GM12878 (cell line): ENCODE measurements at regions not wholly inside any gene's neighbourhood (a gene's known extent, or its start where the extent isn't known, plus 50 kb on each side); places are given as distances from the start of the nearest gene placed in this dataset.

Experiments used
- ATAC-seq: fragments of 200-7000 bp; cut with Tn5 transposase; 3 replicates; pipeline ENCODE4 v1.9.1; 2020; ENCODE audit warnings: mild to moderate bottlenecking, moderate library complexity
- BruUV-seq: library from RNA; stranded (reverse); fragments of 400-500 nt; replicated peaks from 2 replicates; lab custom pipeline; 2021; lab: Mats Ljungman, UMichigan
- CTCF ChIA-PET: fragments of 300-600 bp; sonication (Branson Sonifier 250); formaldehyde crosslinking; extraction: SDS; loops from one replicate; lab custom pipeline; 2021; ENCODE audit warnings: inconsistent platforms; lab: Yijun Ruan, JAX
- POLR2A ChIA-PET: fragments of 350-600 bp; formaldehyde crosslinking; extraction: SDS; loops from one replicate; lab custom pipeline; 2021; ENCODE audit warnings: inconsistent platforms; lab: Charles Lee
- RAD21 ChIA-PET: fragments of 300-600 bp; sonication (Branson Sonifier 250); formaldehyde crosslinking; loops from one replicate; lab custom pipeline; 2023; ENCODE audit warnings: antibody characterized with exemption; ENCODE audit not compliant: unreplicated experiment; lab: Charles Lee
- SMC1A ChIA-PET: fragments of 300-600 bp; sonication (Branson Sonifier 250); formaldehyde crosslinking; loops from one replicate; lab custom pipeline; 2023; ENCODE audit not compliant: unreplicated experiment, uncharacterized antibody; lab: Charles Lee
- DNase-seq: peaks from one replicate; pipeline ENCODE4 v3.0.0-alpha.2; 2011; ENCODE audit warnings: low read depth, low spot score
- FAIRE-seq: peaks from 3 replicates; lab custom pipeline; 2011; peaks lifted over from hg19 to GRCh38; lab: Jason Lieb, UNC
- H2AFZ ChIP-seq: 2 replicates; pipeline ENCODE4 v1.6.0; 2011; ENCODE audit warnings: low read depth, low read length, control low read depth; ENCODE audit not compliant: control insufficient read depth
- H3K27ac ChIP-seq: 2 replicates; pipeline ENCODE4 v1.5.1; 2011; ENCODE audit warnings: control low read depth; ENCODE audit not compliant: control insufficient read depth, insufficient read depth
- H3K27me3 ChIP-seq, 2 experiments: replicated peaks in 1 of 2; 2 replicates each; pipeline versions ENCODE4 v1.6.0 to v1.6.1; 2011; ENCODE audit warnings: low read length in 1 of 2; ENCODE audit not compliant: control insufficient read depth in 2 of 2, insufficient read depth in 2 of 2
- H3K36me3 ChIP-seq, 2 experiments: 2 replicates each; pipeline ENCODE4 v1.5.1; 2011; ENCODE audit warnings: low read length in 1 of 2; ENCODE audit not compliant: control insufficient read depth in 2 of 2, insufficient read depth in 2 of 2
- H3K4me1 ChIP-seq: 2 replicates; pipeline ENCODE4 v1.6.1; 2011; ENCODE audit warnings: mild to moderate bottlenecking, low read length, moderate library complexity, mixed read lengths; ENCODE audit not compliant: control insufficient read depth, insufficient read depth
- H3K4me2 ChIP-seq: 2 replicates; pipeline ENCODE4 v1.6.0; 2011; ENCODE audit warnings: control low read depth; ENCODE audit not compliant: control insufficient read depth, insufficient read depth
- H3K4me3 ChIP-seq: fragments of 200-600 bp; sonication (generic); 2 replicates; pipeline ENCODE4 v1.5.1; 2016
- H3K79me2 ChIP-seq: 2 replicates; pipeline ENCODE4 v1.6.0; 2011; ENCODE audit warnings: low read length; ENCODE audit not compliant: control insufficient read depth, insufficient read depth
- H3K9ac ChIP-seq: 2 replicates; pipeline ENCODE4 v1.8.0; 2011; ENCODE audit warnings: low read length, control low read depth, mixed read lengths; ENCODE audit not compliant: control insufficient read depth, insufficient read depth
- H3K9me3 ChIP-seq: replicated peaks from 3 replicates; pipeline ENCODE4 v1.5.1; 2011; ENCODE audit warnings: mild to moderate bottlenecking, low read length; ENCODE audit not compliant: control insufficient read depth, insufficient read depth
- H4K20me1 ChIP-seq: 2 replicates; pipeline ENCODE4 v1.6.0; 2011; ENCODE audit not compliant: control insufficient read depth, insufficient read depth
- CREB1 ChIP-seq: IDR thresholded peaks from 2 replicates; pipeline ENCODE4 v1.6.1; 2012; ENCODE audit warnings: low read depth, mild to moderate bottlenecking, inconsistent platforms
- E2F8 ChIP-seq: fragments of 450-650 bp; IDR thresholded peaks from 2 replicates; pipeline ENCODE4 v1.6.1; 2018; ENCODE audit warnings: mild to moderate bottlenecking, low read depth, moderate library complexity; ENCODE audit not compliant: partially characterized antibody
- JUNB ChIP-seq: IDR thresholded peaks from 2 replicates; pipeline ENCODE4 v1.6.1; 2016; ENCODE audit warnings: antibody characterized with exemption, mild to moderate bottlenecking
- MEF2A ChIP-seq: IDR thresholded peaks from 2 replicates; pipeline ENCODE4 v1.6.1; 2011; ENCODE audit warnings: low read depth, mild to moderate bottlenecking, low read length, moderate library complexity; ENCODE audit not compliant: insufficient read depth
- MYB ChIP-seq: fragments of 150-350 bp; IDR thresholded peaks from 2 replicates; pipeline ENCODE4 v1.6.1; 2014; ENCODE audit warnings: mild to moderate bottlenecking, low read depth, low read length, borderline replicate concordance
- NFIC ChIP-seq: IDR thresholded peaks from 2 replicates; pipeline ENCODE4 v1.6.1; 2012; ENCODE audit warnings: low read depth, mild to moderate bottlenecking, inconsistent platforms, low read length, moderate library complexity
- NFYB ChIP-seq: IDR thresholded peaks from 2 replicates; pipeline ENCODE4 v1.6.1; 2011; ENCODE audit warnings: low read depth, mild to moderate bottlenecking, low read length, improper control_type of control experiment, moderate library complexity; ENCODE audit not compliant: insufficient read depth
- ZNF384 ChIP-seq: IDR thresholded peaks from 2 replicates; pipeline ENCODE4 v1.6.1; 2012; ENCODE audit warnings: low read depth, mild to moderate bottlenecking, low read length, improper control_type of control experiment, borderline replicate concordance
- WGBS: methylation state at CpG from one replicate; pipeline ENCODE4 v1.1.6; 2016; ENCODE audit warnings: low lambda C conversion rate; ENCODE audit not compliant: insufficient replicate concordance, insufficient coverage; ENCODE audit errors: missing lambda C conversion rate; 5-methylcytosine and 5-hydroxymethylcytosine counted together
- in situ Hi-C: fragments of 300-500 bp; cut with MboI; formaldehyde crosslinking; loops from 9 replicates; pipeline ENCODE4 v1.14.3; 2018; ENCODE audit warnings: mixed read lengths
- intact Hi-C: fragments of 100-400 bp; cut with micrococcal nuclease; formaldehyde crosslinking; loops from one replicate; pipeline ENCODE4 v1.14.2; 2022; ENCODE audit not compliant: unreplicated experiment

GRCh38 chr1:113231866-113232265 is 158.4 kb upstream of the MAGI3 start:
- H3K27ac ChIP-seq: no peak overlapping the region
- no peak for DNase-seq
- no peaks in the 10 kb centered on the region; the same call in 2 of the 3 replicates for H3K9me3 ChIP-seq
- RAD21 ChIA-PET: interaction anchor here (0.6 kb wide), 1 partner anchor 330 kb away, joined by 3 read pairs; no protein-coding TSS in a partner anchor
- FAIRE-seq: no peak
- H3K9ac ChIP-seq: no peak overlapping the region
- POLR2A ChIA-PET: no interaction called here
- no peak for ATAC-seq
- H3K4me1 ChIP-seq: no peaks in the 10 kb centered on the region
- H4K20me1 ChIP-seq: no peaks in the 10 kb centered on the region
- CTCF ChIA-PET: no interaction called here
- no peaks in the 10 kb centered on the region for H3K79me2 ChIP-seq
- H3K36me3 ChIP-seq: no peaks in the 10 kb centered on the region
- H3K4me2 ChIP-seq: no peak overlapping the region
- peaks cover 0 to 4% of the 10 kb centered on the region in 2 experiments; a peak in 2 of 4 replicates for H3K27me3 ChIP-seq
- BruUV-seq: no TSS peak
- no peak overlapping the region for H2AFZ ChIP-seq
- in situ Hi-C loops (no loop called here), intact Hi-C loops (no loop called here)
- H3K4me3 ChIP-seq: no peak overlapping the region
- WGBS: 86% methylated on average over 13 of the region's 13 CpGs
- TF ChIP-seq E2F8 (no peak), ZNF384 (no peak), MYB (no peak), NFIC (no peak), JUNB (no peak), MEF2A (no peak), NFYB (no peak), CREB1 (no peak)
- SMC1A ChIA-PET: no interaction called here
